GM18868 (cell line): ENCODE measurements at regions not wholly inside any gene's neighbourhood (a gene's known extent, or its start where the extent isn't known, plus 50 kb on each side); places are given as distances from the start of the nearest gene placed in this dataset.

Source experiments
- ATAC-seq: cut with Tn5 transposase; IDR thresholded peaks from one replicate; pipeline ENCODE4 v1.9.1; 2021; ENCODE audit warnings: mild to moderate bottlenecking, moderate library complexity; ENCODE audit not compliant: unreplicated experiment

- no peak for ATAC-seq
Observed at GRCh38 chr6:24987446-24988115, 51.8 kb upstream of the RIPOR2 start.

GRCh38 chr6:24988562-24988961, 52.8 kb upstream of the RIPOR2 start:
- ATAC-seq: no peak

- ATAC-seq: no peak
Observed at GRCh38 chr6:24990236-24990845, 54.6 kb upstream of the RIPOR2 start.

- ATAC-seq: no peak
Observed at GRCh38 chr6:24990944-24991809, 55.4 kb upstream of the RIPOR2 start.

- peak; percentile 85 for ATAC-seq
Observed at GRCh38 chr6:24991810-24992467, 56.2 kb upstream of the RIPOR2 start.

- ATAC-seq: no peak
Observed at GRCh38 chr6:24994812-24995211, 59.1 kb upstream of the RIPOR2 start.

GRCh38 chr6:24995270-24995669, 59.5 kb upstream of the RIPOR2 start:
- no peak for ATAC-seq

- no peak for ATAC-seq
Observed at GRCh38 chr6:24996269-24996836, 60.6 kb upstream of the RIPOR2 start.

GRCh38 chr6:24997231-24997630, 61.5 kb upstream of the RIPOR2 start:
- ATAC-seq: no peak

- ATAC-seq: no peak
Observed at GRCh38 chr6:24997905-24998304, 62.1 kb upstream of the RIPOR2 start.

GRCh38 chr6:25002326-25003091, 66.7 kb upstream of the RIPOR2 start:
- ATAC-seq: no peak

- no peak for ATAC-seq
Observed at GRCh38 chr6:25004357-25004756, 68.6 kb upstream of the RIPOR2 start.

GRCh38 chr6:25005010-25005409, 69.2 kb upstream of the RIPOR2 start:
- ATAC-seq: no peak

GRCh38 chr6:25006075-25006474, 70.3 kb upstream of the RIPOR2 start:
- ATAC-seq: no peak

GRCh38 chr6:25006565-25007001, 70.8 kb upstream of the RIPOR2 start:
- peak; percentile 57 for ATAC-seq

GRCh38 chr6:25007269-25007699, 71.5 kb upstream of the RIPOR2 start:
- peak; percentile 89 for ATAC-seq

- ATAC-seq: no peak
Observed at GRCh38 chr6:25008707-25009392, 73.1 kb upstream of the RIPOR2 start.

GRCh38 chr6:25009393-25009710, 73.6 kb upstream of the RIPOR2 start:
- no peak for ATAC-seq

GRCh38 chr6:25010176-25010575, 74.4 kb upstream of the RIPOR2 start:
- no peak for ATAC-seq
